ENCODE measurements at regions not wholly inside any gene's neighbourhood (a gene's known extent, or its start where the extent isn't known, plus 50 kb on each side); places are given as distances from the start of the nearest gene placed in this dataset.

GRCh38 chr11:70769106-70769505 lies 370.8 kb downstream of the CTTN start:
- TF ChIP-seq NFIC (IDR thresholded peaks at IDR 0.05) (no peak), EP300 (IDR thresholded peaks at IDR 0.05; ENCODE audit: borderline replicate concordance) (no peak)
